Activated CD4-positive, alpha-beta T cell treated with anti-CD3 and anti-CD28 coated beads, Interleukin-2, amount 10 ng/mL, durations not matched to agents 7 days and 5 days (primary cell): ENCODE measurements at regions not wholly inside any gene's neighbourhood (a gene's known extent, or its start where the extent isn't known, plus 50 kb on each side); places are given as distances from the start of the nearest gene placed in this dataset.
"Not testable (repeated sequence)": the region's sequence is repeated elsewhere in the genome, so short reads cannot be mapped to it uniquely, and the experiment has no call there.

ENCODE experiments used
- CTCF ChIA-PET: fragments of 350-600 bp; sonication (Branson Sonifier 250); formaldehyde crosslinking; loops from one replicate; lab custom pipeline; 2021; ENCODE audit warnings: antibody characterized with exemption; lab: Charles Lee
- POLR2A ChIA-PET: fragments of 350-600 bp; sonication (Branson Sonifier 250); formaldehyde crosslinking; loops from one replicate; lab custom pipeline; 2021; ENCODE audit warnings: antibody characterized with exemption; lab: Charles Lee
- DNase-seq: peaks from one replicate; pipeline ENCODE4 v3.0.0-alpha.2; 2020
- H3K27ac Mint-ChIP-seq: one replicate; pipeline ENCODE4 v1.8.0; 2021; ENCODE audit warnings: mild to moderate bottlenecking, moderate library complexity, mixed read lengths
- H3K27me3 Mint-ChIP-seq: one replicate; pipeline ENCODE4 v1.8.0; 2021; ENCODE audit warnings: mixed read lengths
- H3K36me3 Mint-ChIP-seq: one replicate; pipeline ENCODE4 v1.8.0; 2021; ENCODE audit warnings: low read depth, mixed read lengths
- H3K4me1 Mint-ChIP-seq: one replicate; pipeline ENCODE4 v1.8.0; 2021; ENCODE audit warnings: mixed read lengths
- H3K4me3 Mint-ChIP-seq: one replicate; pipeline ENCODE4 v1.8.0; 2021; ENCODE audit warnings: mild to moderate bottlenecking, moderate library complexity, mixed read lengths
- H3K9me3 Mint-ChIP-seq: one replicate; pipeline ENCODE4 v1.8.0; 2021; ENCODE audit warnings: mixed read lengths

- not testable (repeated sequence) for H3K36me3 Mint-ChIP-seq
Measured at GRCh38 chr4:127379948-127380347, 252.8 kb upstream of the INTU start.

DNA sequence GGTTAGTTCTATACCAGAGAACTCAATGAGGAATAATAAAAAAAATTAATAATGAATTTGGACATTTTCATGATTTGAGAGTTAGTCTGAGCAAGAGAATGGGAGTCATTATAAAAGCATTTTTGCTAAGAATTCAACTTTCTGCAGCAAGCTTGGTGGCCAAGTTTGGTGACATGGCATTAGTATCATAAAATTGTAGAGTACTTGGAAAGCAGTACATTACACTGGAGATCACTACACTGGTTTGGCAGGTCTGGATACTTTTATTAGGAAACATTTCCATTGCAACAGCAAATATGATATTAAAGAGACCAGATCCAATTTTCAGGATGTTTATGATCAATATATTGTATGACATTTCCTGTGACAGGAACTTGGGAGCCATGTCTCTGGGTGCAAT is 249.1 kb upstream of the INTU start:
- no peaks in the 10 kb centered on the region for H3K36me3 Mint-ChIP-seq
- CTCF ChIA-PET: interaction anchor here (1.3 kb wide), 1 partner anchor 9 kb away, joined by 3 read pairs; no protein-coding TSS in a partner anchor
- POLR2A ChIA-PET: no interaction called here

More at GRCh38 chr4:127379948-127380347, 252.8 kb upstream of the INTU start:
- H3K27ac Mint-ChIP-seq, H3K27me3 Mint-ChIP-seq, CTCF ChIA-PET, POLR2A ChIA-PET, H3K4me3 Mint-ChIP-seq, DNase-seq, H3K9me3 Mint-ChIP-seq, H3K4me1 Mint-ChIP-seq: not testable (repeated sequence)

DNA sequence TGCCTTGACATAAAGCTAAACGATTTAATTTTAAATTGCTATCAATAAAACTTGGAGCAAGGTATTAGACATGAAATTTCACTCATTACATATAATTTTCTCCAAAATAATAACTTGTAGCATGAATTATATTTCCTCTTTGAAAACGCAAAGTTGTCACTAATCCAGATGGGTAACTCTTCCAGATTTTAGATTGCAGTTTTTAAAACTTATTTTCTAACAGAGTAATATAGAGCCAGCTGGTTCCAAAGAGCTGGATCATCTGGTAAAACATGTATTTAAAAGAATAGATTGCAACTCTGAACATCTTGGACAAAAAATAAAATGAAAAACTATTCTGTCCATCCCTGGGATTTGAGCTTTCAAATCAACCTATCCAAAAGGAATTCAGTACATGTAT is 238.2 kb upstream of the INTU start:
- Mint-ChIP-seq H3K4me1 (no peaks in the 10 kb centered on the region), H3K27me3 (no peaks in the 10 kb centered on the region), H3K9me3 (no peaks in the 10 kb centered on the region), H3K27ac (no peak overlapping the region), H3K36me3 (no peaks in the 10 kb centered on the region), H3K4me3 (no peak overlapping the region)
- no peak for DNase-seq
- POLR2A ChIA-PET: no interaction called here
- CTCF ChIA-PET: no interaction called here

More for the DNA sequence above, 249.1 kb upstream of the INTU start:
- Mint-ChIP-seq H3K4me3 (no peak overlapping the region), H3K9me3 (peaks cover 3% of the 10 kb centered on the region), H3K4me1 (no peaks in the 10 kb centered on the region), H3K27ac (no peak overlapping the region), H3K27me3 (no peaks in the 10 kb centered on the region)
- no peak for DNase-seq

GRCh38 chr4:127400276-127400675 is 232.5 kb upstream of the INTU start:
- H3K27ac Mint-ChIP-seq: no peak overlapping the region
- no peaks in the 10 kb centered on the region for H3K27me3 Mint-ChIP-seq
- no peak for DNase-seq
- CTCF ChIA-PET: no interaction called here
- no peaks in the 10 kb centered on the region for H3K9me3 Mint-ChIP-seq
- H3K36me3 Mint-ChIP-seq: no peaks in the 10 kb centered on the region
- POLR2A ChIA-PET: no interaction called here
- H3K4me3 Mint-ChIP-seq: no peak overlapping the region
- H3K4me1 Mint-ChIP-seq: no peaks in the 10 kb centered on the region

- Mint-ChIP-seq H3K4me1 (no peaks in the 10 kb centered on the region), H3K27ac (no peak overlapping the region), H3K27me3 (no peaks in the 10 kb centered on the region), H3K4me3 (no peak overlapping the region), H3K36me3 (no peaks in the 10 kb centered on the region), H3K9me3 (no peaks in the 10 kb centered on the region)
- ChIA-PET POLR2A (no interaction called here), CTCF (no interaction called here)
- peak; percentile 51 for DNase-seq
Measured at GRCh38 chr4:127400731-127401346, 231.9 kb upstream of the INTU start.

GRCh38 chr4:127403471-127404084 is 229.2 kb upstream of the INTU start:
- H3K4me3 Mint-ChIP-seq: no peak overlapping the region
- H3K9me3 Mint-ChIP-seq: no peaks in the 10 kb centered on the region
- DNase-seq: no peak
- no peaks in the 10 kb centered on the region for H3K4me1 Mint-ChIP-seq
- CTCF ChIA-PET: no interaction called here
- no peaks in the 10 kb centered on the region for H3K27me3 Mint-ChIP-seq
- H3K36me3 Mint-ChIP-seq: no peaks in the 10 kb centered on the region
- no peak overlapping the region for H3K27ac Mint-ChIP-seq
- POLR2A ChIA-PET: no interaction called here

- Mint-ChIP-seq H3K27ac (no peak overlapping the region), H3K9me3 (no peaks in the 10 kb centered on the region), H3K27me3 (no peaks in the 10 kb centered on the region), H3K36me3 (no peaks in the 10 kb centered on the region), H3K4me3 (no peak overlapping the region), H3K4me1 (no peaks in the 10 kb centered on the region)
- ChIA-PET POLR2A (no interaction called here), CTCF (no interaction called here)
- no peak for DNase-seq
Measured at GRCh38 chr4:127406187-127406586, 226.6 kb upstream of the INTU start.

DNA sequence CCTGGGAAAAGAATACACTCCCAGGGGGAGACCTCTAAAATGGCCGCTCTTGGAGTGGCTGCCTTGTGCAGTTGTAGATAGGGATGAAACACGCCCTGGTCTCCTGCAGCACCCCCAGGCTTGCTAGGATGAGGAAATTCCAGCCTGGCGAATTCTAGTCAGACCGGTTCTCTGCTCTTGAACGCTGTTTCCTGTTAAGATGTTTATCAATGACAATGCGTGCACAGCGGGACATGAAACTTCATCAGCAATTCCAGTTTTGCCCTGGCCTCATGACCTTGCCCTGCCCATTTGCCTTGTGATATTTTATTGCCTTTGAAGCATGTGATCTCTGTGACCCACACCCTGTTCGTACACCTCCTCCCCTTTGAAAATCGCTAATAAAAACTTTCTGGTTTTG is 225.2 kb upstream of the INTU start:
- H3K4me3 Mint-ChIP-seq, H3K27me3 Mint-ChIP-seq, DNase-seq, POLR2A ChIA-PET, H3K9me3 Mint-ChIP-seq, CTCF ChIA-PET, H3K4me1 Mint-ChIP-seq, H3K27ac Mint-ChIP-seq, H3K36me3 Mint-ChIP-seq: not testable (repeated sequence)

- Mint-ChIP-seq H3K27ac (no peak overlapping the region), H3K4me3 (no peak overlapping the region), H3K4me1 (no peaks in the 10 kb centered on the region), H3K36me3 (no peaks in the 10 kb centered on the region), H3K27me3 (no peaks in the 10 kb centered on the region), H3K9me3 (no peaks in the 10 kb centered on the region)
- DNase-seq: no peak
- ChIA-PET POLR2A (no interaction called here), CTCF (no interaction called here)
Measured at GRCh38 chr4:127410201-127410600, 222.6 kb upstream of the INTU start.

- no peak for DNase-seq
- Mint-ChIP-seq H3K9me3 (no peaks in the 10 kb centered on the region), H3K4me1 (no peaks in the 10 kb centered on the region), H3K27me3 (no peaks in the 10 kb centered on the region), H3K4me3 (no peak overlapping the region), H3K36me3 (no peaks in the 10 kb centered on the region), H3K27ac (no peak overlapping the region)
- POLR2A ChIA-PET: no interaction called here
- CTCF ChIA-PET: interaction anchor here (0.6 kb wide), 1 partner anchor 356 kb away, joined by 3 read pairs; no protein-coding TSS in a partner anchor
Measured at GRCh38 chr4:127410644-127411043, 222.1 kb upstream of the INTU start.

GRCh38 chr4:127414951-127415606 is 217.7 kb upstream of the INTU start:
- no peak overlapping the region for H3K4me3 Mint-ChIP-seq
- H3K4me1 Mint-ChIP-seq: no peaks in the 10 kb centered on the region
- no peak overlapping the region for H3K27ac Mint-ChIP-seq
- no peaks in the 10 kb centered on the region for H3K9me3 Mint-ChIP-seq
- H3K36me3 Mint-ChIP-seq: no peaks in the 10 kb centered on the region
- no peaks in the 10 kb centered on the region for H3K27me3 Mint-ChIP-seq
- ChIA-PET POLR2A (no interaction called here), CTCF (no interaction called here)
- no peak for DNase-seq

- POLR2A ChIA-PET: no interaction called here
- Mint-ChIP-seq H3K9me3 (no peaks in the 10 kb centered on the region), H3K4me3 (no peak overlapping the region), H3K27ac (no peak overlapping the region), H3K4me1 (no peaks in the 10 kb centered on the region), H3K36me3 (no peaks in the 10 kb centered on the region), H3K27me3 (no peaks in the 10 kb centered on the region)
- CTCF ChIA-PET: no interaction called here
- DNase-seq: no peak
Measured at GRCh38 chr4:127416115-127416514, 216.6 kb upstream of the INTU start.

DNA sequence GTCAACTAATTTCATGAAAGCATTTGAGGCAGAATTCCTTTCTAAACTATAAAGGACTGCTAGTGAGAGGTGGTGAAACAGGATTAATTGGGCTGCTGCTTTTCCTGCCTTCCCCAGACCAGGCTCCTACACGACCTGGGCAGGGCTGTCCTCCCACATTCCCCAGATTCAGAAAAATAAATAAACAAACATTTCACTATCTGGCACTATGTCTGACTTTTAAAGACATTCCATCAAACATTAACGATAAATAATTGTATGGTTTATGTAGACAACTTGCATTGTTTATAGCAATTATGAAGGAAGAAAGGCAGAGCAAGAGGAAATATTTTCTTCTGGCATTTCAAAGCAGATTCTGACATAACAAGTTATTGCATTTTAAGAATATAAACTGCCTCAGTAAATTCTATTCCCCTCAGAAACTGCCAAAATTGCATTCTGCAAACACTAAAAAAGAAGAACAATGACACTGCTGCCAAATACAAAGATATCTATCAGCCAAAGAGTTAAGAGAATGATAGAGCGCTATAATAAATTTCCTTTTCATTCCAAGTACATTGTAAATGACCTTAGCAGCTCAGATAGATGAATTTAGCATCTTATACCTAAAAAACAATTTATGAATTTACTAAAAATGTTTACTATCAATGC is 214.7 kb upstream of the INTU start:
- ChIA-PET POLR2A (no interaction called here), CTCF (no interaction called here)
- H3K4me1 Mint-ChIP-seq: no peaks in the 10 kb centered on the region
- no peak overlapping the region for H3K4me3 Mint-ChIP-seq
- no peak for DNase-seq
- H3K27me3 Mint-ChIP-seq: no peaks in the 10 kb centered on the region
- H3K36me3 Mint-ChIP-seq: no peaks in the 10 kb centered on the region
- no peak overlapping the region for H3K27ac Mint-ChIP-seq
- no peaks in the 10 kb centered on the region for H3K9me3 Mint-ChIP-seq
